Colonic mucosa (tissue), 4 donors: ENCODE measurements at regions not wholly inside any gene's neighbourhood (a gene's known extent, or its start where the extent isn't known, plus 50 kb on each side); places are given as distances from the start of the nearest gene placed in this dataset.

Experiments used
- DNase-seq: peaks from one replicate; pipeline ENCODE4 v3.0.0-alpha.2; 2020
- H3K27ac ChIP-seq: fragments of 200-600 bp; one replicate; pipeline ENCODE4 v1.8.0; 2021
- H3K27me3 ChIP-seq: fragments of 200-600 bp; one replicate; pipeline ENCODE4 v1.8.0; 2021
- H3K36me3 ChIP-seq: fragments of 200-600 bp; one replicate; pipeline ENCODE4 v1.8.0; 2021
- H3K4me1 ChIP-seq: fragments of 200-600 bp; one replicate; pipeline ENCODE4 v1.8.0; 2021; ENCODE audit warnings: mild to moderate bottlenecking
- H3K4me3 ChIP-seq: fragments of 200-600 bp; one replicate; pipeline ENCODE4 v1.8.0; 2021
- H3K9ac ChIP-seq, 2 donors: one replicate each; pipeline ENCODE4 v1.7.0; 2013; ENCODE audit warnings: control low read depth in 2 of 2, low read depth in 2 of 2, low read length in 2 of 2
- H3K9me3 ChIP-seq: fragments of 200-600 bp; one replicate; pipeline ENCODE4 v1.8.0; 2021
- intact Hi-C: fragments of 100-400 bp; cut with DNase I; formaldehyde crosslinking; loops from one replicate; pipeline ENCODE4 v1.14.1; 2022
- TF ChIP-seq, protein P1 (sequence below): fragments of 200-600 bp; IDR thresholded peaks from one replicate; pipeline ENCODE4 v1.8.0; 2022; ENCODE audit warnings: antibody characterized with exemption, mild to moderate bottlenecking
- donor health status: healthy.
- donor health status: DM: no; HTN: no; CAD: no.
- donor health status: DM: no; HTN: no; CAD: no.

DNA sequence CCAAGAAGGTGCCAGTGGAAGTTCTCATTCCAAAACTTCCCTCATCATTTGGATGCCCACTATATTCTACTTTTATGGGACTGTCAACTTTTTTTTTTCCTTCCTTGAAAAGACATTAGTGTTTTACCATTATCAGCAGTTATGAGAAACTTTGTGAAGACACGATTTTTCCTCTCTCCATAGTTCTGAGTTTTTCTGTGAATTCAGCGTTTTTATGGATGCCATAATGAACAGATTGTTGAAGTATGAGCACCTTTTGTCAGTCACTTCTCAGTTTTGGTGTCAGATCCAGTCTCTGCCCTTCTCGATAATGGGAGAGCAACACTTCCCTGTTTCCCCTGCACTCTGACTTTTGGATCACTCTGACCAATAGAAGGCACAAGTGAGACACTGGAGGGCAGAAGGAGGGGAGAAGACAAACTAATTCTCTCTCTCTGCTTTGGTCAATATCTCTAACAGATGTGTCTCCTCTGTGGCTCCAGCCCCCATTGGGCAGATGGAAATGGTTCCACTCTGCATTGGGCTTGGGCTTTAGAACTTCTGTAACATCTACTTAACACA, 53.5 kb upstream of the FN1 start:
- intact Hi-C loops = no loop called here
- Histone ChIP-seq H3K9me3 (no peaks in the 10 kb centered on the region), H3K9ac (no peak overlapping the region), H3K36me3 (no peaks in the 10 kb centered on the region), H3K4me1 (no peaks in the 10 kb centered on the region), H3K27ac (no peak overlapping the region), H3K27me3 (no peaks in the 10 kb centered on the region), H3K4me3 (no peak overlapping the region)
- DNase-seq = no peak
- TF ChIP-seq, protein P1, sequence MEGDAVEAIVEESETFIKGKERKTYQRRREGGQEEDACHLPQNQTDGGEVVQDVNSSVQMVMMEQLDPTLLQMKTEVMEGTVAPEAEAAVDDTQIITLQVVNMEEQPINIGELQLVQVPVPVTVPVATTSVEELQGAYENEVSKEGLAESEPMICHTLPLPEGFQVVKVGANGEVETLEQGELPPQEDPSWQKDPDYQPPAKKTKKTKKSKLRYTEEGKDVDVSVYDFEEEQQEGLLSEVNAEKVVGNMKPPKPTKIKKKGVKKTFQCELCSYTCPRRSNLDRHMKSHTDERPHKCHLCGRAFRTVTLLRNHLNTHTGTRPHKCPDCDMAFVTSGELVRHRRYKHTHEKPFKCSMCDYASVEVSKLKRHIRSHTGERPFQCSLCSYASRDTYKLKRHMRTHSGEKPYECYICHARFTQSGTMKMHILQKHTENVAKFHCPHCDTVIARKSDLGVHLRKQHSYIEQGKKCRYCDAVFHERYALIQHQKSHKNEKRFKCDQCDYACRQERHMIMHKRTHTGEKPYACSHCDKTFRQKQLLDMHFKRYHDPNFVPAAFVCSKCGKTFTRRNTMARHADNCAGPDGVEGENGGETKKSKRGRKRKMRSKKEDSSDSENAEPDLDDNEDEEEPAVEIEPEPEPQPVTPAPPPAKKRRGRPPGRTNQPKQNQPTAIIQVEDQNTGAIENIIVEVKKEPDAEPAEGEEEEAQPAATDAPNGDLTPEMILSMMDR = no peak

DNA sequence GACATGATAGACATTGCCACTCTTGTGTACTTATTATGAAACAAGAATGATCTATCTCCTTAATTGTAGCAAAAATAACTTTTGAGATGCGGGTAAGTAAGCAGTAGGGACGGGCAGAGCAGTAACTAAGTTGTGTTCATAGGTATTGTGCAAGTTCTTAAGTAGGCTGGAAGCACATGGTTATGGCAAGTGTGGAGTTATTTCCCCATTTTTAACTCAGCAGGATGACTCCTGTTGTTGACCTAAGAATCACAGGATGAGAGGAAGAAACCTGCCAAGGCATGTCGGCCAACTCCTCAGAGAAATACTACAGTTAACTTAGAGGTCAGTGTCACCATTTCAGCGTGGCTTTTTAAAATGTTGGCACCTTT, 51.1 kb upstream of the FN1 start:
- Histone ChIP-seq H3K4me1 (no peaks in the 10 kb centered on the region), H3K9me3 (no peaks in the 10 kb centered on the region), H3K27me3 (no peaks in the 10 kb centered on the region), H3K36me3 (no peaks in the 10 kb centered on the region), H3K4me3 (no peak overlapping the region), H3K9ac (no peak overlapping the region), H3K27ac (no peak overlapping the region)
- DNase-seq = no peak
- TF ChIP-seq, protein P1 = no peak
- intact Hi-C loops = no loop called here

DNA sequence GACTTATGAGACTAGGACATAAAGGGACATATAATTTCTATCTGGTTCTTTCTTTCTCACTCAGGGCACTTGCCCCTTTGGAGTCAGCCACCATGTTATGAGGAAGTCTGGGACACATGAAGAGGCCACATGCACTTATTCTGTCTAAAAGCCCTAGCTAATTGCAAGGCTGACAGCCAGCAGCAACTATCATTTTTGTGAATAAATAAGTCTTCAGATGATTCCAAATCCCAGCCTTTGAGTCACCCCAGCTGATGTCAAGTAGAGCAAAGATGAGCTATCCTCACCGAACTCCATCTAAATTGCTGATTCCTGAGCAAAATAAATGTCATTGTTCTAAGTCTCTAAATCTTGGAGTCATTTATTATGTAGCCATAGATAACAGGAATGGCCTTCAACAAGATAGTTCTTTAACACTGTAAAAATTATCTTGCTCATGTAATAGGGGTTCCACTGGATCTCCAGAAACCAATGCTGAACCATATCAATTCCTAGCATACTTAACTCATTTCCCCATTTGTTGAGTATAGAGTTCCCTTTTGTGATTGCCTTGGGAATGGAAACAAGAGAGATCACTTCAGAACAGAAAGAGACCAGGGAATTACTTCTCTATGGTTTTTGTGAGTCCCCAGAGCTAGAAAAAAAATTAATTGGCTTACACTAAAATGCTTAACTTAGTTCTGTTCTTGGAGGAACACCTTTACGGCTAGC, 50.6 kb upstream of the FN1 start:
- Histone ChIP-seq H3K36me3 (no peaks in the 10 kb centered on the region), H3K4me3 (no peak overlapping the region), H3K27me3 (no peaks in the 10 kb centered on the region), H3K4me1 (no peaks in the 10 kb centered on the region), H3K9me3 (no peaks in the 10 kb centered on the region), H3K27ac (no peak overlapping the region), H3K9ac (no peak overlapping the region)
- TF ChIP-seq, protein P1 = no peak
- intact Hi-C loops = no loop called here
- DNase-seq = no peak
